ENCODE measurements at regions not wholly inside any gene's neighbourhood (a gene's known extent, or its start where the extent isn't known, plus 50 kb on each side); places are given as distances from the start of the nearest gene placed in this dataset.

GRCh38 chr20:52263757-52264156, 72.2 kb upstream of the ZFP64 start:
- Histone ChIP-seq H3K36me3 (ENCODE audit: control insufficient read depth in 3 of 3, insufficient read depth in 2 of 3, low read depth in 1 of 3, low read length in 3 of 3) (no peaks in the 10 kb centered on the region), H3K27ac (ENCODE audit: low read depth in 1 of 3, low read length in 2 of 3) (no peak overlapping the region), H3K4me3 (ENCODE audit: low read depth in 1 of 3, low read length in 3 of 3) (no peak overlapping the region), H3K27me3 (ENCODE audit: control insufficient read depth in 3 of 3, insufficient read depth in 3 of 3, low read length in 3 of 3) (peaks cover 0 to 3% (median 0%) of the 10 kb centered on the region in 3 donors), H3K4me1 (ENCODE audit: control insufficient read depth in 3 of 3, insufficient read depth in 2 of 3, low read depth in 1 of 3, low read length in 2 of 3) (no peaks in the 10 kb centered on the region), H3K9me3 (ENCODE audit: control insufficient read depth in 2 of 2, insufficient read depth in 1 of 2, low read depth in 1 of 2, low read length in 1 of 2) (no peaks in the 10 kb centered on the region)
- FAIRE-seq (no peak), DNase-seq (no peak)
- 65 to 83% (median 74%) methylated on average over 1 of the region's 1 CpG for WGBS, 3 donors

- Histone ChIP-seq H3K27me3 (ENCODE audit: control insufficient read depth in 3 of 3, insufficient read depth in 3 of 3, low read length in 3 of 3) (peaks cover 0 to 3% (median 0%) of the 10 kb centered on the region in 3 donors), H3K4me3 (ENCODE audit: low read depth in 1 of 3, low read length in 3 of 3) (no peak overlapping the region), H3K9me3 (ENCODE audit: control insufficient read depth in 2 of 2, insufficient read depth in 1 of 2, low read depth in 1 of 2, low read length in 1 of 2) (no peaks in the 10 kb centered on the region), H3K4me1 (ENCODE audit: control insufficient read depth in 3 of 3, insufficient read depth in 2 of 3, low read depth in 1 of 3, low read length in 2 of 3) (no peaks in the 10 kb centered on the region), H3K27ac (ENCODE audit: low read depth in 1 of 3, low read length in 2 of 3) (no peak overlapping the region), H3K36me3 (ENCODE audit: control insufficient read depth in 3 of 3, insufficient read depth in 2 of 3, low read depth in 1 of 3, low read length in 3 of 3) (no peaks in the 10 kb centered on the region)
- FAIRE-seq = no peak
- DNase-seq = no peak
Measured at GRCh38 chr20:52261792-52262191, 70.2 kb upstream of the ZFP64 start.

GRCh38 chr20:52259295-52259694, 67.7 kb upstream of the ZFP64 start:
- no peaks in the 10 kb centered on the region for H3K4me1 ChIP-seq (ENCODE audit: control insufficient read depth in 3 of 3, insufficient read depth in 2 of 3, low read depth in 1 of 3, low read length in 2 of 3)
- WGBS, 3 donors = 30 to 48% (median 46%) methylated on average over 2 of the region's 2 CpGs
- no peak overlapping the region for H3K4me3 ChIP-seq (ENCODE audit: low read depth in 1 of 3, low read length in 3 of 3)
- H3K9me3 ChIP-seq (ENCODE audit: control insufficient read depth in 2 of 2, insufficient read depth in 1 of 2, low read depth in 1 of 2, low read length in 1 of 2) = no peaks in the 10 kb centered on the region
- DNase-seq (no peak), FAIRE-seq (no peak)
- H3K27me3 ChIP-seq (ENCODE audit: control insufficient read depth in 3 of 3, insufficient read depth in 3 of 3, low read length in 3 of 3) = no peaks in the 10 kb centered on the region
- H3K27ac ChIP-seq (ENCODE audit: low read depth in 1 of 3, low read length in 2 of 3) = no peak overlapping the region
- no peaks in the 10 kb centered on the region for H3K36me3 ChIP-seq (ENCODE audit: control insufficient read depth in 3 of 3, insufficient read depth in 2 of 3, low read depth in 1 of 3, low read length in 3 of 3)

- Histone ChIP-seq H3K27ac (ENCODE audit: low read depth in 1 of 3, low read length in 2 of 3) (no peak overlapping the region), H3K4me3 (ENCODE audit: low read depth in 1 of 3, low read length in 3 of 3) (no peak overlapping the region), H3K9me3 (ENCODE audit: control insufficient read depth in 2 of 2, insufficient read depth in 1 of 2, low read depth in 1 of 2, low read length in 1 of 2) (no peaks in the 10 kb centered on the region), H3K27me3 (ENCODE audit: control insufficient read depth in 3 of 3, insufficient read depth in 3 of 3, low read length in 3 of 3) (no peaks in the 10 kb centered on the region), H3K36me3 (ENCODE audit: control insufficient read depth in 3 of 3, insufficient read depth in 2 of 3, low read depth in 1 of 3, low read length in 3 of 3) (no peaks in the 10 kb centered on the region), H3K4me1 (ENCODE audit: control insufficient read depth in 3 of 3, insufficient read depth in 2 of 3, low read depth in 1 of 3, low read length in 2 of 3) (no peaks in the 10 kb centered on the region)
- DNase-seq (no peak), FAIRE-seq (no peak)
- WGBS, 3 donors = 88 to 90% (median 89%) methylated on average over 7 of the region's 7 CpGs
Measured at GRCh38 chr20:52256454-52256853, 64.9 kb upstream of the ZFP64 start.

GRCh38 chr20:52252664-52253063, 61.1 kb upstream of the ZFP64 start:
- Histone ChIP-seq H3K4me1 (ENCODE audit: control insufficient read depth in 3 of 3, insufficient read depth in 2 of 3, low read depth in 1 of 3, low read length in 2 of 3) (no peaks in the 10 kb centered on the region), H3K36me3 (ENCODE audit: control insufficient read depth in 3 of 3, insufficient read depth in 2 of 3, low read depth in 1 of 3, low read length in 3 of 3) (no peaks in the 10 kb centered on the region), H3K9me3 (ENCODE audit: control insufficient read depth in 2 of 2, insufficient read depth in 1 of 2, low read depth in 1 of 2, low read length in 1 of 2) (peaks cover 0 to under 1% of the 10 kb centered on the region in 2 donors), H3K4me3 (ENCODE audit: low read depth in 1 of 3, low read length in 3 of 3) (no peak overlapping the region), H3K27ac (ENCODE audit: low read depth in 1 of 3, low read length in 2 of 3) (no peak overlapping the region), H3K27me3 (ENCODE audit: control insufficient read depth in 3 of 3, insufficient read depth in 3 of 3, low read length in 3 of 3) (no peaks in the 10 kb centered on the region)
- 53 to 72% (median 65%) methylated on average over 5 of the region's 5 CpGs for WGBS, 3 donors
- FAIRE-seq = no peak
- DNase-seq = no peak

- no peaks in the 10 kb centered on the region for H3K36me3 ChIP-seq (ENCODE audit: control insufficient read depth in 3 of 3, insufficient read depth in 2 of 3, low read depth in 1 of 3, low read length in 3 of 3)
- H3K9me3 ChIP-seq (ENCODE audit: control insufficient read depth in 2 of 2, insufficient read depth in 1 of 2, low read depth in 1 of 2, low read length in 1 of 2) = peaks cover 0 to 4% of the 10 kb centered on the region in 2 donors
- FAIRE-seq (no peak), DNase-seq (no peak)
- WGBS, 3 donors = 87 to 94% (median 92%) methylated on average over 2 of the region's 2 CpGs
- no peaks in the 10 kb centered on the region for H3K27me3 ChIP-seq (ENCODE audit: control insufficient read depth in 3 of 3, insufficient read depth in 3 of 3, low read length in 3 of 3)
- no peak overlapping the region for H3K27ac ChIP-seq (ENCODE audit: low read depth in 1 of 3, low read length in 2 of 3)
- H3K4me3 ChIP-seq (ENCODE audit: low read depth in 1 of 3, low read length in 3 of 3) = no peak overlapping the region
- H3K4me1 ChIP-seq (ENCODE audit: control insufficient read depth in 3 of 3, insufficient read depth in 2 of 3, low read depth in 1 of 3, low read length in 2 of 3) = no peaks in the 10 kb centered on the region
Measured at GRCh38 chr20:52251827-52252226, 60.2 kb upstream of the ZFP64 start.

- FAIRE-seq (no peak), DNase-seq (no peak)
- Histone ChIP-seq H3K4me1 (ENCODE audit: control insufficient read depth in 3 of 3, insufficient read depth in 2 of 3, low read depth in 1 of 3, low read length in 2 of 3) (no peaks in the 10 kb centered on the region), H3K4me3 (ENCODE audit: low read depth in 1 of 3, low read length in 3 of 3) (no peak overlapping the region), H3K27me3 (ENCODE audit: control insufficient read depth in 3 of 3, insufficient read depth in 3 of 3, low read length in 3 of 3) (no peaks in the 10 kb centered on the region), H3K27ac (ENCODE audit: low read depth in 1 of 3, low read length in 2 of 3) (no peak overlapping the region), H3K9me3 (ENCODE audit: control insufficient read depth in 2 of 2, insufficient read depth in 1 of 2, low read depth in 1 of 2, low read length in 1 of 2) (peaks cover 0 to 4% of the 10 kb centered on the region in 2 donors), H3K36me3 (ENCODE audit: control insufficient read depth in 3 of 3, insufficient read depth in 2 of 3, low read depth in 1 of 3, low read length in 3 of 3) (no peaks in the 10 kb centered on the region)
- 91 to 97% (median 94%) methylated on average over 2 of the region's 2 CpGs for WGBS, 3 donors
Measured at GRCh38 chr20:52251136-52251700, 59.6 kb upstream of the ZFP64 start.

GRCh38 chr20:52247548-52247947, 56.0 kb upstream of the ZFP64 start:
- FAIRE-seq (no peak), DNase-seq (no peak)
- no peaks in the 10 kb centered on the region for H3K4me1 ChIP-seq (ENCODE audit: control insufficient read depth in 3 of 3, insufficient read depth in 2 of 3, low read depth in 1 of 3, low read length in 2 of 3)
- WGBS, 3 donors = 88 to 90% (median 89%) methylated on average over 4 of the region's 4 CpGs
- H3K4me3 ChIP-seq (ENCODE audit: low read depth in 1 of 3, low read length in 3 of 3) = no peak overlapping the region
- peaks cover 0 to 4% of the 10 kb centered on the region in 2 donors for H3K9me3 ChIP-seq (ENCODE audit: control insufficient read depth in 2 of 2, insufficient read depth in 1 of 2, low read depth in 1 of 2, low read length in 1 of 2)
- H3K27ac ChIP-seq (ENCODE audit: low read depth in 1 of 3, low read length in 2 of 3) = no peak overlapping the region
- H3K36me3 ChIP-seq (ENCODE audit: control insufficient read depth in 3 of 3, insufficient read depth in 2 of 3, low read depth in 1 of 3, low read length in 3 of 3) = no peaks in the 10 kb centered on the region
- no peaks in the 10 kb centered on the region for H3K27me3 ChIP-seq (ENCODE audit: control insufficient read depth in 3 of 3, insufficient read depth in 3 of 3, low read length in 3 of 3)

GRCh38 chr20:52246366-52246765, 54.8 kb upstream of the ZFP64 start:
- no peaks in the 10 kb centered on the region for H3K36me3 ChIP-seq (ENCODE audit: control insufficient read depth in 3 of 3, insufficient read depth in 2 of 3, low read depth in 1 of 3, low read length in 3 of 3)
- 92 to 94% (median 94%) methylated on average over 2 of the region's 2 CpGs for WGBS, 3 donors

More at GRCh38 chr20:52246366-52246765, 54.8 kb upstream of the ZFP64 start:
- FAIRE-seq = no peak
- no peak overlapping the region for H3K4me3 ChIP-seq (ENCODE audit: low read depth in 1 of 3, low read length in 3 of 3)
- DNase-seq = no peak
- H3K9me3 ChIP-seq (ENCODE audit: control insufficient read depth in 2 of 2, insufficient read depth in 1 of 2, low read depth in 1 of 2, low read length in 1 of 2) = peaks cover 0 to 4% of the 10 kb centered on the region in 2 donors
- no peak overlapping the region for H3K27ac ChIP-seq (ENCODE audit: low read depth in 1 of 3, low read length in 2 of 3)
- H3K4me1 ChIP-seq (ENCODE audit: control insufficient read depth in 3 of 3, insufficient read depth in 2 of 3, low read depth in 1 of 3, low read length in 2 of 3) = no peaks in the 10 kb centered on the region
- no peaks in the 10 kb centered on the region for H3K27me3 ChIP-seq (ENCODE audit: control insufficient read depth in 3 of 3, insufficient read depth in 3 of 3, low read length in 3 of 3)
